Brain microvascular endothelial cell (primary cell): ENCODE measurements at regions not wholly inside any gene's neighbourhood (a gene's known extent, or its start where the extent isn't known, plus 50 kb on each side); places are given as distances from the start of the nearest gene placed in this dataset.

Experiments used
- DNase-seq: peaks from one replicate; pipeline ENCODE4 v3.0.0-alpha.2; 2020
- H3K27ac ChIP-seq: fragments of 250-450 bp; sonication (Bioruptor Pico); 2 replicates; pipeline ENCODE4 v1.5.1; 2020; ENCODE audit warnings: mild to moderate bottlenecking, moderate library complexity
- H3K27me3 ChIP-seq: fragments of 250-450 bp; sonication (Bioruptor Pico); replicated peaks from 2 replicates; pipeline ENCODE4 v1.5.1; 2020; ENCODE audit warnings: mild to moderate bottlenecking
- H3K36me3 ChIP-seq: fragments of 250-450 bp; sonication (Bioruptor Pico); replicated peaks from 2 replicates; pipeline ENCODE4 v1.5.1; 2020; ENCODE audit warnings: mild to moderate bottlenecking
- H3K4me3 ChIP-seq: 2 replicates; pipeline ENCODE4 v1.5.1; 2011; ENCODE audit warnings: low read depth, mild to moderate bottlenecking, control low read depth, low read length, moderate library complexity
- in situ Hi-C: cut with HindIII; loops from 2 replicates; pipeline ENCODE4 v1.10.0; 2017; ENCODE audit warnings: low sequenced_read_pairs, low pct_ligation_motif_present
- TF ChIP-seq, protein P1 (sequence below): IDR thresholded peaks from 2 replicates; pipeline ENCODE4 v1.5.1; 2011; ENCODE audit warnings: low read depth, mild to moderate bottlenecking, moderate library complexity, low read length, control low read depth, inconsistent platforms; ENCODE audit errors: missing control alignments

DNA sequence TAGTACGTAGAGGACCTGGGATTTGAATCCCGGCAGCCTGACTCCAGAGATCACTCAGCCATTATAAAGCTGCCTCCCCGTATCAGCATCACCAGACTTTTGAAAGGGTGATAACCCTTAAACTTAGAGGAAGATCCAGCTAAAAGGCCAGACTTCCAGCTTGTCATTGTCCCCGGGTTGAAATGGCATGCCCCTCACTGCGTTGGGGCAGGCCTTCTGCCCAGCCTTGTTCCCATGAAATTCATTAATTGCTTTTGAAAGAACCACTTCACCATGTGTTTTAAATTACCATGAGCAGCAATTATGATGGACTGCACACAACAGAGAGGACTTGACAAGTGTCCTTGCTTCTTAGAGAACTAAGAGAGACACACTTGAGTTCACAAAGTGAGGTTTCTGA is 269.6 kb upstream of the CRY1 start:
- no peak overlapping the region for H3K4me3 ChIP-seq
- TF ChIP-seq, protein P1, sequence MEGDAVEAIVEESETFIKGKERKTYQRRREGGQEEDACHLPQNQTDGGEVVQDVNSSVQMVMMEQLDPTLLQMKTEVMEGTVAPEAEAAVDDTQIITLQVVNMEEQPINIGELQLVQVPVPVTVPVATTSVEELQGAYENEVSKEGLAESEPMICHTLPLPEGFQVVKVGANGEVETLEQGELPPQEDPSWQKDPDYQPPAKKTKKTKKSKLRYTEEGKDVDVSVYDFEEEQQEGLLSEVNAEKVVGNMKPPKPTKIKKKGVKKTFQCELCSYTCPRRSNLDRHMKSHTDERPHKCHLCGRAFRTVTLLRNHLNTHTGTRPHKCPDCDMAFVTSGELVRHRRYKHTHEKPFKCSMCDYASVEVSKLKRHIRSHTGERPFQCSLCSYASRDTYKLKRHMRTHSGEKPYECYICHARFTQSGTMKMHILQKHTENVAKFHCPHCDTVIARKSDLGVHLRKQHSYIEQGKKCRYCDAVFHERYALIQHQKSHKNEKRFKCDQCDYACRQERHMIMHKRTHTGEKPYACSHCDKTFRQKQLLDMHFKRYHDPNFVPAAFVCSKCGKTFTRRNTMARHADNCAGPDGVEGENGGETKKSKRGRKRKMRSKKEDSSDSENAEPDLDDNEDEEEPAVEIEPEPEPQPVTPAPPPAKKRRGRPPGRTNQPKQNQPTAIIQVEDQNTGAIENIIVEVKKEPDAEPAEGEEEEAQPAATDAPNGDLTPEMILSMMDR: no peak
- in situ Hi-C loops: no loop called here
- no peak for DNase-seq
- H3K36me3 ChIP-seq: no peaks in the 10 kb centered on the region
- no peaks in the 10 kb centered on the region for H3K27me3 ChIP-seq
- H3K27ac ChIP-seq: no peak overlapping the region

DNA sequence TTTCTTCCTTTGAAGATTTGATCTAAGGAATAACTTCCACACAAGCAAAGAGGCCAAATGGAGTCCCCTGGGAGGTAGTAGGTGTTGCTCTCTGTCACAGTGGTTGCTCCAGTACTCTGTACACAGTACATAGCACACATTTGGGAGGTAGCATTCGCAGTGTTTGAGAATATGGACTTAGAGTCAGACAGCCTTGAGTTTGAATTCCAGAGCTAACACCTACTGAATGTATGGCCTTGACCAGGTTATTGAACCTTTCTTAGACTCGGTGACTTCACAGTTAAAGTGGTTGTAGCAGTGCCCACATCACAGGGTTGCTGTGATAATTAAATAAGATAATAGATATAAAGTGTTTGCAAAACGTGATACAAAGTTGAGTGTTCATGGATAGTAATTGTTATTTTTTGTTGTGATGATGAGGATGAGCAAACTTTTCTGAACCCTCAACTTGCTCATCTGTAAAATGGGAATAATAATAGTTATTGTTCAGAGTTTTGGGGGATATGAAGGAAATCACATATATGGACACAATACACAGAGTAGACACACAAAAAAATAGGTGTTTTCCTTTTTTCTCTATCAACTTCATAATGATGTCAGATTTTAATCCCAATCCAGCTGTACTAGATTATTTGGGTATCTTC is 271.6 kb upstream of the CRY1 start:
- in situ Hi-C loops: no loop called here
- H3K36me3 ChIP-seq: no peaks in the 10 kb centered on the region
- no peak for DNase-seq
- TF ChIP-seq, protein P1: no peak
- H3K27me3 ChIP-seq: no peaks in the 10 kb centered on the region
- no peak overlapping the region for H3K27ac ChIP-seq
- H3K4me3 ChIP-seq: no peak overlapping the region

DNA sequence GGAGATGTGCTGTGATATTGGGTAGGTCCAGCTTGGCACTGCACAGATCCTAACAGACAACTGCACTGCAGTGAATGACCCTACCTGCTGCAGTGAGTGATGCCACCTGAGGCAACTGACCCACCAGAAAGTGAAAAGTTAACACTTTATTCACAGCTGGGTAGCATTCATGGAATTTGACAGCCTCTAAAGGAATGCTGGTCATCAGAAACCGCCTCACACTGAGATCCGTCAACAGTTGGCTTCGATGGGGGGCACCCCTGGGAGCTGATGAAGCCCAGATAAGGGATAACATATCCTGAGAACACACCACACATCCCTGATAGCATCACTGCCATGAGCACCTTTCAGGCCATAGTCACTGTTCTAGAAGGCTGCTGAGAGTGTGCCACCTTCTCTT is 272.4 kb upstream of the CRY1 start:
- Histone ChIP-seq H3K36me3 (no peaks in the 10 kb centered on the region), H3K4me3 (no peak overlapping the region), H3K27ac (no peak overlapping the region), H3K27me3 (no peaks in the 10 kb centered on the region)
- in situ Hi-C loops: no loop called here
- DNase-seq: no peak
- TF ChIP-seq, protein P1: no peak

DNA sequence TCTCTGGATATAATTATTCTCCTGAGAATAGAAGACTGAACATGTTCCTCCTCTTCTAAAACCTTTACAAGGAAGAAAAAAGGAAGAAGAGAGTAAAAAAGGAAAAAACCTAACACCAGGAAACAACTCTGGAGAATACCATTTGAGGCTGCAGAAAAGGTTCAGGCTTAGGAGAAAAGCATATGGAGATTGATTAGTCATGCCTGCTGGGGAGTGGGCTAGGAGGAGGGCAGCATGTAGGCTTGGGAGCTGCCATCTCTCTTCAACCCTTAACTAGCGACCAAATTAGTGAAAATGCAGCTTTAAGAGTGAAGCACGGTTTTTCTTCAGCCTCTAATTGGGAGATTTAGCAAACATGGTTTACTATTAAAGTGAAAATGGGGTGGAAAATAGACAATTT is 273.0 kb upstream of the CRY1 start:
- Histone ChIP-seq H3K4me3 (no peak overlapping the region), H3K27ac (no peak overlapping the region), H3K36me3 (no peaks in the 10 kb centered on the region), H3K27me3 (no peaks in the 10 kb centered on the region)
- no peak for DNase-seq
- TF ChIP-seq, protein P1: no peak
- in situ Hi-C loops: no loop called here

DNA sequence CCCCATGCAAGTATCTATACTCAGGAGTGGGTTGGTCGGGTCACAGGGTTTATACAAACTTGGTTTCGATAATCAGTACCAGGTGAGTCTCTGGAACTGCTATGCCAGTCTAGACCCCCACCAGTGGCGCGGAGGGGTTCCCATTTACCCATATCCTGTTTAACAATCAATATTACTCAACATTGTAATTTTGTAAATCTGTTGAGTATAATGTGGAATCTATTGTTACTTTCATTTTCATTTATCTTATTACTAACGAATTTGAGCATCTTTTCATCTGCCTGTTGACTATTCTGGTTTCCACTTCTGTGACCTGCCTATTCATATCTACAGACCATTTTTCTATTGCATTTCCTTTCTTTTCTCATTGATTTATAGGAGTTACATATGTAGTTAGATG is 275.2 kb upstream of the CRY1 start:
- Histone ChIP-seq H3K27me3 (no peaks in the 10 kb centered on the region), H3K36me3 (no peaks in the 10 kb centered on the region), H3K27ac (no peak overlapping the region), H3K4me3 (no peak overlapping the region)
- no peak for DNase-seq
- in situ Hi-C loops: no loop called here
- TF ChIP-seq, protein P1: no peak

DNA sequence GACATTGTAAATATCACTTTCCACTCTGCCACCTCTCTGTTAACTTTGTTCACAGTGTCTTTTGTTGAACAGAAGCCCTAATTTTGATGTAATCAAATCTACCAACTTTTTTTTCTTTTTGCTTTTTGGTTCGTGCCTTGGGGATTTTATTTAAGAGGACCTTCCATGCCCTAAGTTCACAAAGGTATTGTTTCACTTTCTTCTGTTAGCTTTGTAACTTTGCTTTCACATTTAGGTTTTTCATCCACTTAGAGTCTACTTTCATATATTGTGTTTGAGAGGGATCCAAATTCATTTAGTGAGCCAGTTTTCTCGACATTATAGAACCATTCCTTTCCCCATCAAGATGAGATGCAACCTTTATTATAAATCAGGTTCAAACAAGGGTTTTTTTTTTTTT is 275.7 kb upstream of the CRY1 start:
- no peaks in the 10 kb centered on the region for H3K36me3 ChIP-seq
- no peaks in the 10 kb centered on the region for H3K27me3 ChIP-seq
- H3K4me3 ChIP-seq: no peak overlapping the region
- in situ Hi-C loops: no loop called here
- TF ChIP-seq, protein P1: no peak
- no peak for DNase-seq
- no peak overlapping the region for H3K27ac ChIP-seq
